ENCODE measurements at regions not wholly inside any gene's neighbourhood (a gene's known extent, or its start where the extent isn't known, plus 50 kb on each side); places are given as distances from the start of the nearest gene placed in this dataset.

DNA sequence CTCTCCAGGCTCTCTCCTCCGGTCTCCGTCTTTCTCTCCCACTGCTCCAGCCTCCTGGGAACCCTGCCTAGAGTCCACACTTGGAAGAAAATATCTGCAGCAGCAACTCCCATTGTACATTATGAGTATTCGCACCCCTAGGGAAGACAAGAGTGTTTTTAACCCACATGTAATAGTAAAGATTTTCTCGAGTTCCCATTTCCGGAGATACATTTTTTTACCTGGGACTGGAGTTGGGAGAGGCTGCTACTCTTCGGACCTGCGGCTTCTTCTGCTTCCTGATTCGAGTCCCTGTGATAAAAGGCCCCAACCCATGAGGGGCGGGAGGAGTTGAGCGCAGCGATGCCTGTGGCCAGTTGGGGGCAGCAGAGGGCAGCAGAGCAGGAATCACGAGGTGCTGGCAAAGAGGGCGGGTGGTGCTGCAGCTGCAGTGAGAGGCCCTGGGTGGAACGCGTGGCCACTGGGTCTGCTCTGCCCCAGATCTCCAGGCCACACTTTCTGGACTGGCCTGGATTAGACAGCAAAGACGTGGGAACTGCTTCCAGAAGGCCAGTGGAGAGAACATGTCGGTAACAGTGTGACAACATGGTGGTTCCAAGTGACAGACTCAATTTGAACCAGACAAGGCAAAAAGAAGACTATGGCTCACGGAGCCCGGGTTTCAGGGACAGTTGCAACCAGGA lies 221.0 kb upstream of the CSF3R start:
- no CpG with 5 or more reads among the region's 19 CpGs for WGBS (ENCODE audit: extremely low coverage, insufficient coverage, low lambda C conversion rate)
- H3K27me3 ChIP-seq (ENCODE audit: insufficient read depth, low read length, poor library complexity) = no peaks in the 10 kb centered on the region
- H3K4me1 ChIP-seq (ENCODE audit: control insufficient read depth, low read depth, low read length) = peaks cover 3% of the 10 kb centered on the region
- peak overlapping the region; percentile 90 for H3K56ac ChIP-seq (ENCODE audit: low read length)
- no peak overlapping the region for H2AK5ac ChIP-seq (ENCODE audit: low read length)
- no peak overlapping the region for H3K4ac ChIP-seq (ENCODE audit: low read depth, low read length)
- no peaks in the 10 kb centered on the region for H3K79me1 ChIP-seq (ENCODE audit: low read length)
- no peak overlapping the region for H3K4me3 ChIP-seq (ENCODE audit: low read length)
- no peak overlapping the region for H4K5ac ChIP-seq (ENCODE audit: low read length)
- no peaks in the 10 kb centered on the region for H3K36me3 ChIP-seq (ENCODE audit: control insufficient read depth, insufficient read depth, low read length)
- DNase-seq = peak; percentile 87
- H4K8ac ChIP-seq (ENCODE audit: low read depth, low read length) = no peak overlapping the region
- no peak overlapping the region for H3K27ac ChIP-seq (ENCODE audit: low read depth, low read length)
- no peaks in the 10 kb centered on the region for H3K79me2 ChIP-seq (ENCODE audit: control insufficient read depth, insufficient read depth, low read length)
- peak overlapping the region; percentile 91 for H3K23ac ChIP-seq (ENCODE audit: low read length)
- no peak overlapping the region for H3K18ac ChIP-seq (ENCODE audit: low read length)
- H3K9ac ChIP-seq (ENCODE audit: low read length) = peak overlapping the region; percentile 44
- no peak overlapping the region for H3K4me2 ChIP-seq (ENCODE audit: low read length)
- no peak overlapping the region for H2BK15ac ChIP-seq (replicated peaks; ENCODE audit: low read depth)
- H2BK5ac ChIP-seq (ENCODE audit: low read length) = peak overlapping the region; percentile 63
- no peak overlapping the region for H2BK120ac ChIP-seq (ENCODE audit: low read depth, low read length)

DNA sequence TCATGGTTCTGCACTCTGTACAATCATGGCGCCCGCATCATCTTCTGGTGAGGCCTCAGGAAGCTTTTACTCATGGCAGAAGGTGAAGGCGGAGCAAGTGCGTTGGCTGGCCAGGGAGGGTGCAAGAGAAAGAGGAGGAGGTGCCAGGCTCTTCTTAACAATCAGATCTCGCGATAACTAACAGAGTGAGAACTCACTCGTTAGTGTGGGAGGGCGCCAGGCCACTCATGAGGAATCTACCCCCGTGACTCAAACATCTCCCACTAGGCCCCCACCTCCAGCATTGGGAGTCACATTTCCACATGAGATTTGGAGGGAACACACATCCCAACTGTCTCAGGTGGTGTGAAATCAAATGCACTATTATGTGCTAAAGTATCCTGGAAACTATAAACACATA lies 220.2 kb upstream of the CSF3R start:
- Histone ChIP-seq H2BK5ac (ENCODE audit: low read length) (no peak overlapping the region), H3K23ac (ENCODE audit: low read length) (no peak overlapping the region), H2BK120ac (ENCODE audit: low read depth, low read length) (no peak overlapping the region), H3K56ac (ENCODE audit: low read length) (no peak overlapping the region), H3K27me3 (ENCODE audit: insufficient read depth, low read length, poor library complexity) (no peaks in the 10 kb centered on the region), H3K18ac (ENCODE audit: low read length) (no peak overlapping the region), H3K36me3 (ENCODE audit: control insufficient read depth, insufficient read depth, low read length) (no peaks in the 10 kb centered on the region), H2AK5ac (ENCODE audit: low read length) (no peak overlapping the region), H3K4me1 (ENCODE audit: control insufficient read depth, low read depth, low read length) (peaks cover 3% of the 10 kb centered on the region), H3K9ac (ENCODE audit: low read length) (no peak overlapping the region), H3K4ac (ENCODE audit: low read depth, low read length) (no peak overlapping the region), H3K79me2 (ENCODE audit: control insufficient read depth, insufficient read depth, low read length) (no peaks in the 10 kb centered on the region), H4K5ac (ENCODE audit: low read length) (no peak overlapping the region), H4K8ac (ENCODE audit: low read depth, low read length) (no peak overlapping the region), H3K4me3 (ENCODE audit: low read length) (no peak overlapping the region), H2BK15ac (replicated peaks; ENCODE audit: low read depth) (no peak overlapping the region), H3K27ac (ENCODE audit: low read depth, low read length) (no peak overlapping the region), H3K79me1 (ENCODE audit: low read length) (no peaks in the 10 kb centered on the region), H3K4me2 (ENCODE audit: low read length) (no peak overlapping the region)
- no CpG with 5 or more reads among the region's 9 CpGs for WGBS (ENCODE audit: extremely low coverage, insufficient coverage, low lambda C conversion rate)
- no peak for DNase-seq

DNA sequence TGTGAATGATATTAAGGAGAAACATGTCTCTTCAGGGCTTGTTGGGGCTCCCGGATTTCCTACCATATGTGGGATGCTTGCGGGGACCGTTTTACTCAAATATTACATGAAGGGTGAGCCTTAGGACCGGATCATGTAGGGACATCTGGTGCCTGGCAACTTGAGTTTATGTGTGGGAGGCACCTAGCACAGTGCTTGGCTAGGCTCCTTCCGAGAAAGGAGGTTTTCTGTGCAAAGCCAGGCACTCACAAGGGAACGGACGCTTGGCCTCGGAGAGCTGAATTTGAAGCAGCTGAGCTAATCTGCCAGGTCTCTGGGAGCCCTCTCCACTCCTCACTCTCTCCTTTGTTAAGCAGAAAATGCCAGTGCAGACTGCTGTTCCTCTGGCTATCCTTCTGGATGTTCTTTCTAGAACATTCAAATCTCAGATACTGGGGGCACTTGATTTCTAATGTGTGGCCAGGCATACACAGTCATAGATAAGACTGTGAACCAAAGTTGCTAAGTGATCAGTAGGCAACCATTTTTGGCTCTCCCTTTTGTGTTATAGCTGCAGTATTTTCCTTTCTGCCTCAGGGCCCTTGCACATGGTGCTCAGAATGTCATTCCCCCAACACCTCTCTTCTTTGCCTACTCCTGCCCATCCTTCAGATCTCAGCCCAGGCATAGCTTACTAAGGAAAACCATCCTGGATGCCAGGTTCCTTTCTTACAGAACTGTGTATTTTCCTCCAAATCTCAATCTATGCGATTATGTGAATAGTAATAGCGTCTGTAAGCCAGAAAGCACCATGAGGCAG lies 216.6 kb upstream of the CSF3R start:
- H3K79me2 ChIP-seq (ENCODE audit: control insufficient read depth, insufficient read depth, low read length) = no peaks in the 10 kb centered on the region
- no peak for DNase-seq
- no peak overlapping the region for H3K4ac ChIP-seq (ENCODE audit: low read depth, low read length)
- H3K18ac ChIP-seq (ENCODE audit: low read length) = no peak overlapping the region
- H2BK15ac ChIP-seq (replicated peaks; ENCODE audit: low read depth) = no peak overlapping the region
- WGBS (ENCODE audit: extremely low coverage, insufficient coverage, low lambda C conversion rate) = no CpG with 5 or more reads among the region's 10 CpGs
- no peak overlapping the region for H3K23ac ChIP-seq (ENCODE audit: low read length)
- no peaks in the 10 kb centered on the region for H3K27me3 ChIP-seq (ENCODE audit: insufficient read depth, low read length, poor library complexity)
- no peaks in the 10 kb centered on the region for H3K79me1 ChIP-seq (ENCODE audit: low read length)
- H3K4me3 ChIP-seq (ENCODE audit: low read length) = no peak overlapping the region
- H3K36me3 ChIP-seq (ENCODE audit: control insufficient read depth, insufficient read depth, low read length) = no peaks in the 10 kb centered on the region
- no peak overlapping the region for H3K27ac ChIP-seq (ENCODE audit: low read depth, low read length)
- no peak overlapping the region for H2BK5ac ChIP-seq (ENCODE audit: low read length)
- no peak overlapping the region for H3K4me2 ChIP-seq (ENCODE audit: low read length)
- H2BK120ac ChIP-seq (ENCODE audit: low read depth, low read length) = no peak overlapping the region
- H3K9ac ChIP-seq (ENCODE audit: low read length) = no peak overlapping the region
- no peak overlapping the region for H4K5ac ChIP-seq (ENCODE audit: low read length)
- peaks cover 3% of the 10 kb centered on the region for H3K4me1 ChIP-seq (ENCODE audit: control insufficient read depth, low read depth, low read length)
- H4K8ac ChIP-seq (ENCODE audit: low read depth, low read length) = no peak overlapping the region
- H3K56ac ChIP-seq (ENCODE audit: low read length) = no peak overlapping the region
- H2AK5ac ChIP-seq (ENCODE audit: low read length) = no peak overlapping the region

DNA sequence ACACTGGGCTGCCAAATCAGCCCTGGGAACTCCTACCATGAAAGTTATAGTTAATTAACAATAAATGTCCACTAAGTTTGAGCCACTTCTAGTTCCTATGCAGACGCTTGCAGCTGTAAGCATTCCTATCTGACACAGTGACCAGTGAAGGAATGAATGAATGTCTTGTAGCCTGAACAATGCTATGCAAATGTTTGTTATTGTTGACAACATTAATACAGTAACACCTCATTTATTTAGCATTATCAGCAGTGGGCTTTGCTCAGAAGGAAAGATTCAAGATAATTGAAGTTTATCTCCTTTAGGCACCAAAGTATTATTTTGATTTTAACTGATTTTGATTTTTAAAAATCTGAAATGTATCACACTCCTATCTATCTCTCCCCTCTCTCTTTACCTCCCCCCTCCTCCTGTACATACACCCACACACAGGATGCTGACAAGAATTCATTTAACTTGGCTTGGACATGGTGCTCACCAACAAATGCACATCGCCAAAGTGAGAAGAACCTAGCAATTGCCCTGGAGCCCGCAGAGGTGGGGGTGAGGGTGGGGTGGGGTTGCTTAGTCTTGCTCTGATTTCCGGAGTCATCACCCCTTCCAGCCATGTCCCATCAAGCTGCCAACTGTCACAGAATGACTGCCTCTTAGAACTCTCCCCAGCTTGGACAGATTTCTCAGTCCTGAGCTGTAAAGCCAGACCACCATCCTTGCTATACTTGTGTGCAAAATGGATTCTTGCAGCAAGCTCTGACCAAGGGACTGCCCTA lies 215.3 kb upstream of the CSF3R start:
- H4K8ac ChIP-seq (ENCODE audit: low read depth, low read length) = no peak overlapping the region
- H3K4me3 ChIP-seq (ENCODE audit: low read length) = no peak overlapping the region
- H2BK15ac ChIP-seq (replicated peaks; ENCODE audit: low read depth) = no peak overlapping the region
- no peak overlapping the region for H3K27ac ChIP-seq (ENCODE audit: low read depth, low read length)
- WGBS (ENCODE audit: extremely low coverage, insufficient coverage, low lambda C conversion rate) = no CpG with 5 or more reads among the region's 4 CpGs
- DNase-seq = no peak
- H3K56ac ChIP-seq (ENCODE audit: low read length) = no peak overlapping the region
- no peak overlapping the region for H2BK120ac ChIP-seq (ENCODE audit: low read depth, low read length)
- H2AK5ac ChIP-seq (ENCODE audit: low read length) = no peak overlapping the region
- H3K79me2 ChIP-seq (ENCODE audit: control insufficient read depth, insufficient read depth, low read length) = no peaks in the 10 kb centered on the region
- no peak overlapping the region for H3K4me2 ChIP-seq (ENCODE audit: low read length)
- H3K23ac ChIP-seq (ENCODE audit: low read length) = no peak overlapping the region
- no peaks in the 10 kb centered on the region for H3K36me3 ChIP-seq (ENCODE audit: control insufficient read depth, insufficient read depth, low read length)
- no peak overlapping the region for H4K5ac ChIP-seq (ENCODE audit: low read length)
- no peaks in the 10 kb centered on the region for H3K27me3 ChIP-seq (ENCODE audit: insufficient read depth, low read length, poor library complexity)
- no peaks in the 10 kb centered on the region for H3K4me1 ChIP-seq (ENCODE audit: control insufficient read depth, low read depth, low read length)
- no peak overlapping the region for H3K4ac ChIP-seq (ENCODE audit: low read depth, low read length)
- H3K18ac ChIP-seq (ENCODE audit: low read length) = no peak overlapping the region
- no peak overlapping the region for H2BK5ac ChIP-seq (ENCODE audit: low read length)
- H3K79me1 ChIP-seq (ENCODE audit: low read length) = no peaks in the 10 kb centered on the region
- no peak overlapping the region for H3K9ac ChIP-seq (ENCODE audit: low read length)

DNA sequence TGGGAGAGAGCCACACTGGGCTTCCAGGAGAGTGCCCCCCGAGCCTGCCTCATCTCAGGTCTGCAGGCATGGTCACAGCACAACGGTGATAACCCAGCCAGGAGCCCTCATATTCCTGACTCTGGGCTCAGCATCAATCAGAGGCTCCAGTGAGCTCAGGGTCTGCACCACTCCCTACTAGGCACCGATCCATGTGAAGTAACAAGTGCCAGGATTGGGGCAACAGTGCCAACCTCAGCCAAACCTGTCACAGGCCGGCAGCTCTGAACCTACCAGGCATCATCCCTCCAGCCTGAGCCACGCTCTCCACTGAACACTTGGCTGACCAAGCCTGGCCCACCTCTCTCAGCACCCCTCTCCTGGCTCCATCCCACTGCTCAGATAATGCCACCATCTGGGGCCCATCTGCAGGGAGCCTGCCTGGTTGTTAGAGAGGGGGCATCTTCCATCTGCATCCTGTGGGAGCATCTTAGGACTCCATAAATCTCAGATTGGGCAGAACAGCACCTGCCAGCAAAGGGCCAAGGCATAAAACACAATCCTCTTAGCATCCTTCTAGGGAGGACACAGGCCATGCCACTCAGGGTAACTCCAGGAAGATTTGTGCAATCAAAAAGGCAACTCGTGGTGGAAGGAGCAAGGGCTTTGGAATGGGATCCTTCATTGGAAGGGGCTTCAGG lies 213.7 kb upstream of the CSF3R start:
- Histone ChIP-seq H3K79me1 (ENCODE audit: low read length) (no peaks in the 10 kb centered on the region), H4K8ac (ENCODE audit: low read depth, low read length) (no peak overlapping the region), H3K27me3 (ENCODE audit: insufficient read depth, low read length, poor library complexity) (no peaks in the 10 kb centered on the region), H3K18ac (ENCODE audit: low read length) (no peak overlapping the region), H3K27ac (ENCODE audit: low read depth, low read length) (no peak overlapping the region), H3K4me2 (ENCODE audit: low read length) (no peak overlapping the region), H3K56ac (ENCODE audit: low read length) (no peak overlapping the region), H2AK5ac (ENCODE audit: low read length) (no peak overlapping the region), H3K4me3 (ENCODE audit: low read length) (no peak overlapping the region), H3K4ac (ENCODE audit: low read depth, low read length) (no peak overlapping the region), H2BK15ac (replicated peaks; ENCODE audit: low read depth) (no peak overlapping the region), H3K9ac (ENCODE audit: low read length) (no peak overlapping the region), H2BK5ac (ENCODE audit: low read length) (no peak overlapping the region), H3K79me2 (ENCODE audit: control insufficient read depth, insufficient read depth, low read length) (no peaks in the 10 kb centered on the region), H2BK120ac (ENCODE audit: low read depth, low read length) (no peak overlapping the region), H3K23ac (ENCODE audit: low read length) (no peak overlapping the region), H3K36me3 (ENCODE audit: control insufficient read depth, insufficient read depth, low read length) (no peaks in the 10 kb centered on the region), H3K4me1 (ENCODE audit: control insufficient read depth, low read depth, low read length) (no peaks in the 10 kb centered on the region), H4K5ac (ENCODE audit: low read length) (no peak overlapping the region)
- WGBS (ENCODE audit: extremely low coverage, insufficient coverage, low lambda C conversion rate) = no CpG with 5 or more reads among the region's 6 CpGs
- DNase-seq = no peak
